Natural killer cell (primary cell): ENCODE measurements at regions not wholly inside any gene's neighbourhood (a gene's known extent, or its start where the extent isn't known, plus 50 kb on each side); places are given as distances from the start of the nearest gene placed in this dataset.

Experiments used
- ATAC-seq, 3 donors: fragments of 150-1000 bp in 2 of 3; fragments of 200-7000 bp in 1 of 3; cut with Tn5 transposase; 1 replicate in 1 of 3; 2 replicates in 2 of 3; pipeline ENCODE4 v1.10.0; 2021; ENCODE audit warnings: mild to moderate bottlenecking in 2 of 3, moderate library complexity in 2 of 3
- DNase-seq, 2 donors: peaks; one replicate each; pipeline versions ENCODE4 v3.0.0 to v3.0.0-alpha.2; 2013 to 2021; ENCODE audit warnings: mixed read lengths in 1 of 2
- H3K27ac ChIP-seq: one replicate; pipeline ENCODE4 v1.5.1; 2013; ENCODE audit warnings: mild to moderate bottlenecking, low read length
- H3K27me3 ChIP-seq: one replicate; pipeline ENCODE4 v1.6.1; 2013; ENCODE audit warnings: low read length; ENCODE audit not compliant: control insufficient read depth, insufficient read depth
- H3K36me3 ChIP-seq: one replicate; pipeline ENCODE4 v1.6.1; 2013; ENCODE audit warnings: low read length; ENCODE audit not compliant: control insufficient read depth, insufficient read depth
- H3K4me1 ChIP-seq: one replicate; pipeline ENCODE4 v1.6.1; 2013; ENCODE audit warnings: low read length; ENCODE audit not compliant: control insufficient read depth, insufficient read depth
- H3K4me3 ChIP-seq: one replicate; pipeline ENCODE4 v1.5.1; 2013; ENCODE audit warnings: low read length
- H3K9me3 ChIP-seq: one replicate; pipeline ENCODE4 v1.6.1; 2013; ENCODE audit warnings: low read length; ENCODE audit not compliant: control insufficient read depth, insufficient read depth
- H3K27ac Mint-ChIP-seq, 2 donors: one replicate each; pipeline ENCODE4 v1.8.0; 2022; ENCODE audit warnings: mild to moderate bottlenecking in 2 of 2, mixed read lengths in 2 of 2, moderate library complexity in 1 of 2
- H3K27me3 Mint-ChIP-seq, 2 donors: one replicate each; pipeline ENCODE4 v1.8.0; 2022; ENCODE audit warnings: low read depth in 2 of 2, mixed read lengths in 2 of 2
- H3K36me3 Mint-ChIP-seq: one replicate; pipeline ENCODE4 v1.8.0; 2022; ENCODE audit warnings: mixed read lengths
- H3K4me1 Mint-ChIP-seq, 2 donors: one replicate each; pipeline ENCODE4 v1.8.0; 2022; ENCODE audit warnings: mixed read lengths in 2 of 2
- H3K4me3 Mint-ChIP-seq: one replicate; pipeline ENCODE4 v1.8.0; 2022; ENCODE audit warnings: mild to moderate bottlenecking, moderate library complexity, mixed read lengths
- H3K9me3 Mint-ChIP-seq, 2 donors: one replicate each; pipeline ENCODE4 v1.8.0; 2022; ENCODE audit warnings: mixed read lengths in 2 of 2
- WGBS: methylation state at CpG from one replicate; pipeline ENCODE4 v1.1.7; 2013; ENCODE audit warnings: missing lambda C conversion rate; ENCODE audit not compliant: insufficient coverage; 5-methylcytosine and 5-hydroxymethylcytosine counted together
- intact Hi-C: fragments of 100-400 bp; cut with micrococcal nuclease; formaldehyde crosslinking; loops from one replicate; pipeline ENCODE4 v1.14.2; 2022
- TF ChIP-seq, protein P1 (sequence below): fragments of 200-600 bp; IDR thresholded peaks from one replicate; pipeline ENCODE4 v1.8.0; 2022; ENCODE audit warnings: antibody characterized with exemption

DNA sequence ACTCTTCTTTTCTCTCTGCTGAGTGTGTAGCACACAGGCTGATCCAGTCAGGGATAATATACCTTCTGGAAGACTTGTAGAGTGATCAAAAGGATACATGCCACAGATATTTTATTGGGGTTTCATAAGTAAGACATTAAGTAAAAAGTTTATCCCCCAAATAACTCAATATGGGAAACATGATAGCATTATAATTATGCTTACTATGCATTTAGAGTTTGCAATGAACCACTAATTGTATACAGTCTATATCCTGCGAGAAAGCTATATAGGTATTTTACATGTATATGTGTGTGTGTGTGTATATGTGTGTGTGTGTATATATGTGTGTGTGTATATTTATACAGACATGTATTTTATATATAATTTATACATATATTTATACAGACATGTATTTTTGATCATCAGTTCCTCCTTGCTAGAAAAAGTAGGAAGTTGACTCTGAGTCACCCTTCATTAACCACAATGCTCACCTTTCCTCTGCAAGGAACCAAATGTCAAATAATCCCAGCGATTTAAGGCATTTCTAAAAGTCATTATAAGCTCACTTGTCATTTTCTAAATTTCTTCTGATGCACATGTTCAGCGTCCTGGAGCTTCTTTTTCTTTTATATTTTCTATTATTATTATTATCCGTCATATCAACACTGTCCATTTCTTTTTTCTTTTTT, 312.5 kb upstream of the OBI1 start:
- TF ChIP-seq, protein P1, sequence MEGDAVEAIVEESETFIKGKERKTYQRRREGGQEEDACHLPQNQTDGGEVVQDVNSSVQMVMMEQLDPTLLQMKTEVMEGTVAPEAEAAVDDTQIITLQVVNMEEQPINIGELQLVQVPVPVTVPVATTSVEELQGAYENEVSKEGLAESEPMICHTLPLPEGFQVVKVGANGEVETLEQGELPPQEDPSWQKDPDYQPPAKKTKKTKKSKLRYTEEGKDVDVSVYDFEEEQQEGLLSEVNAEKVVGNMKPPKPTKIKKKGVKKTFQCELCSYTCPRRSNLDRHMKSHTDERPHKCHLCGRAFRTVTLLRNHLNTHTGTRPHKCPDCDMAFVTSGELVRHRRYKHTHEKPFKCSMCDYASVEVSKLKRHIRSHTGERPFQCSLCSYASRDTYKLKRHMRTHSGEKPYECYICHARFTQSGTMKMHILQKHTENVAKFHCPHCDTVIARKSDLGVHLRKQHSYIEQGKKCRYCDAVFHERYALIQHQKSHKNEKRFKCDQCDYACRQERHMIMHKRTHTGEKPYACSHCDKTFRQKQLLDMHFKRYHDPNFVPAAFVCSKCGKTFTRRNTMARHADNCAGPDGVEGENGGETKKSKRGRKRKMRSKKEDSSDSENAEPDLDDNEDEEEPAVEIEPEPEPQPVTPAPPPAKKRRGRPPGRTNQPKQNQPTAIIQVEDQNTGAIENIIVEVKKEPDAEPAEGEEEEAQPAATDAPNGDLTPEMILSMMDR: no peak
- intact Hi-C loops: no loop called here
- no peaks in the 10 kb centered on the region for H3K27me3 ChIP-seq
- H3K27ac ChIP-seq: no peak overlapping the region
- Mint-ChIP-seq H3K4me1 (no peaks in the 10 kb centered on the region), H3K27me3 (peaks cover 0 to 2% of the 10 kb centered on the region in 2 donors), H3K36me3 (no peaks in the 10 kb centered on the region), H3K9me3 (peaks cover 0 to 2% of the 10 kb centered on the region in 2 donors), H3K27ac (no peak overlapping the region), H3K4me3 (no peak overlapping the region)
- no peaks in the 10 kb centered on the region for H3K36me3 ChIP-seq
- no peaks in the 10 kb centered on the region for H3K9me3 ChIP-seq
- no peaks in the 10 kb centered on the region for H3K4me1 ChIP-seq
- H3K4me3 ChIP-seq: no peak overlapping the region
- WGBS: 49% methylated on average over 2 of the region's 4 CpGs
- DNase-seq: no peak
- no peak for ATAC-seq

DNA sequence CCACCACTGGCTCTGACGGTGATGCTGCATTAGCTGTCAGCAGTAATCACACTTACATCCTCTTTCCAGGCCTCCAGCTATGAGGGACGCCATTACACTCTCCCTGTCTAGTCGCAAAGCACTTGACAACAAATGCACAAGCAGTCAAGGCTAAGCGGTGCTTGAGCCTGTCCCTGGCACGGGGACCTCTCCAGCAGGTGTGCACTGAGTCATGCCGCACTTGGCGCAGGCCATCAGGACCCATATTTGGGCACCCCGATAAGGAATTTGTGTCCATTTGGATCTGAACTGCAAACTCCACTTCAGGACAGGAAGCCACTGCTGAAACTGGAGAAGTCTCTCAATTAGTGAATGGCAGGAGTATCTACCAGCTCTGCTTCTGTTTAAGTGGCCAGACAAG, 301.9 kb upstream of the OBI1 start:
- Histone ChIP-seq H3K4me1 (no peaks in the 10 kb centered on the region), H3K36me3 (no peaks in the 10 kb centered on the region), H3K27ac (no peak overlapping the region), H3K4me3 (no peak overlapping the region), H3K9me3 (no peaks in the 10 kb centered on the region), H3K27me3 (no peaks in the 10 kb centered on the region)
- Mint-ChIP-seq H3K4me1 (no peaks in the 10 kb centered on the region), H3K9me3 (no peaks in the 10 kb centered on the region), H3K4me3 (no peak overlapping the region), H3K27ac (no peak overlapping the region), H3K36me3 (no peaks in the 10 kb centered on the region), H3K27me3 (peaks cover 0 to 4% of the 10 kb centered on the region in 2 donors)
- no peak for ATAC-seq
- TF ChIP-seq, protein P1: no peak
- DNase-seq: no peak
- WGBS: 90% methylated on average over 8 of the region's 8 CpGs
- intact Hi-C loops: no loop called here

DNA sequence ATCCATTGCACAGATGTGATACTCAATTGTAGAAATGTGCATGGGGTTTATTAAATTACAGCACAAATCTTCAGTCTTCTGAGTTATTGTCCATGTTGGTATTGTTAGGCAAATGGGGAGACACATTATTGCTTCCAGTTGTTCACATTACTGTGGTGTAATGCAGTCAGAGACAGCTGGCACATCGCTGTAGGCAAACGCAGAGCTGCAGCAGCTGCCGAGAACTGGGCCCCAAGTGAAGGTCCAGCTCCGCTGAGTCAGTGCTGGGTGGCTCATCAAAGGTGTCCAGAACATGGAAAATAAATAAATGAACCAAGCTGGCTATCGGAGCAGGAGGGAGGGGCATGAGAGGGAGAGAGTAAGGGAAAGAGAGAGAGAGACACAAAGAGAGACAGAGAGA, 299.1 kb upstream of the OBI1 start:
- no peaks in the 10 kb centered on the region for H3K4me1 Mint-ChIP-seq
- no peak for DNase-seq

More for the DNA sequence above, 299.1 kb upstream of the OBI1 start:
- no peaks in the 10 kb centered on the region for H3K36me3 ChIP-seq
- H3K4me1 ChIP-seq: no peaks in the 10 kb centered on the region
- intact Hi-C loops: no loop called here
- H3K27ac ChIP-seq: no peak overlapping the region
- H3K27ac Mint-ChIP-seq: no peak overlapping the region
- no peak overlapping the region for H3K4me3 ChIP-seq
- H3K9me3 ChIP-seq: no peaks in the 10 kb centered on the region
- H3K36me3 Mint-ChIP-seq: no peaks in the 10 kb centered on the region
- WGBS: 81% methylated on average over 5 of the region's 5 CpGs
- peaks cover 0 to 4% of the 10 kb centered on the region in 2 donors for H3K27me3 Mint-ChIP-seq
- TF ChIP-seq, protein P1: no peak
- no peak for ATAC-seq
- peaks cover 3 to 4% of the 10 kb centered on the region in 2 donors for H3K9me3 Mint-ChIP-seq
- no peak overlapping the region for H3K4me3 Mint-ChIP-seq
- no peaks in the 10 kb centered on the region for H3K27me3 ChIP-seq
